ENCODE measurements at regions not wholly inside any gene's neighbourhood (a gene's known extent, or its start where the extent isn't known, plus 50 kb on each side); places are given as distances from the start of the nearest gene placed in this dataset.

DNA sequence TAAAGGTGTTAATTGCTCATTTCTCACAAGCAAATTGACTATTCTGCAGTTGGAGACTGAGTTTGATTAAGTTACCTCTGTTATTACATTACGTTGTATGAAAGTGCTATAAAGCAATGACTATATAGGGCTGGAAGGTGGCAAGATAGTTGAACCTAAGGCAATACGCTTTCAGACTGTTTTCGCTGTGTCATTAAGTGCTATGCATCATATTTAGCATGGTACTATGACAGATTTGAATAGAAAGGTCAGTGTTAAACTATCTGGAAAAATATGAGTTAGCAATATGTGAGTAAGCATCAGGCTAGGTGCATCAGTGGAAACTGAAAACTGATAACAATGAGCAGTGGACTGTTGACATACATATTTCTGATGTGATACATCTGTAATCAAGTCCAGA lies 206.0 kb upstream of the ARHGAP24 start:
- DNase-seq, result no peak

DNA sequence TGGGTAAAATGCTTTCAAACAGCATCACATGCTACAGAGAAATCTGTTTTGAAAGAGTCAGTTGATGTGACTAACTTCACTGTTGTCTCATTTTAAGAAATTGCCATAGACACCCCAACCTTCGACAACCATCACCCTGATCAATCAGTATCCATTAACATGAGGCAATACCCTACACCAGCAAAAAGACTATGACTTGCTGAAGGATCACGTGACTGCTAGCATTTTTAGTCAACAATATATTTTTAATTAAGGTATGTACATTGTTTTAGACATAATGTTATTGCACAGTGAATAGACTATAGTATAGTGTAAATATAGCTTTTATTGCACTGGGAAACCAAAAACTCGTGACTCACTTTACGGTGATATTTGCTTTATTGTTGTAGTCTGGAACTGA lies 200.0 kb upstream of the ARHGAP24 start:
- DNase-seq, result no peak

DNA sequence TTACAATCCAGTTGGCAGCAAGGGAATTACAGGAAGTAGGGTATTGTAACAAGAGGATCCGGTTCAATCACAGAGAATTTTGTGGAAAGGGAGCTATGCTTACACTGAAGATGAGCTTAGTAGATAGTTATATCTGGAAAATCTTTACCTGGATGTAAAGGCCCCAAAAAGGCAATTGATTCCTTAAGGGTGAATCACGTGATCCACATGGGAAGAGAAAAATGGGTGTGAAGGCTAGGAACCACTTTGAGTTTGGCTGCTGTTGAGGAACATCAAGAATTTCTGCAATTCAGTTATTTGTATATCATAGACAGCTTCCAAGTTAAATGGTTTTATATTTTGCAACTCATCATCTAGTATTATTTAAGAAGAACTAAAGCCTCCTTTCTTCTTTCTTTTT lies 194.0 kb upstream of the ARHGAP24 start:
- no peak for DNase-seq

DNA sequence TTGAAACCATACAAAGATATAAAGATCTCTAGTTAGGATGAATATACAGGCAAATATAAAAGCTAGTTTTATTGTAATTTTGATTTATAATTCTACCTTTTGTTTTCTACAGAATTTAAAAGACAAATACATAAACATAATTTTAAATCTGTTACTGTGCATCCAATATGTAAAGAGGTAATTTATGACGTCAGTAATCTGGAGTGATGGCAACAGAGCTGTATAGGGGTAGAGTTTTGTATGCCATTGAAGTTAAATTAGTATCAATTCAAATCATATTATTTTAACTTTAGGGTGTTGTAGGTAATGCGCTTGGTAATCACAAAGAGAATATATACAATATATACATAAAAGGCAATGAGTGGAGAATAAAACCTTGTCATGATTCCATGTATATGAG lies 183.7 kb upstream of the ARHGAP24 start:
- no peak for DNase-seq

DNA sequence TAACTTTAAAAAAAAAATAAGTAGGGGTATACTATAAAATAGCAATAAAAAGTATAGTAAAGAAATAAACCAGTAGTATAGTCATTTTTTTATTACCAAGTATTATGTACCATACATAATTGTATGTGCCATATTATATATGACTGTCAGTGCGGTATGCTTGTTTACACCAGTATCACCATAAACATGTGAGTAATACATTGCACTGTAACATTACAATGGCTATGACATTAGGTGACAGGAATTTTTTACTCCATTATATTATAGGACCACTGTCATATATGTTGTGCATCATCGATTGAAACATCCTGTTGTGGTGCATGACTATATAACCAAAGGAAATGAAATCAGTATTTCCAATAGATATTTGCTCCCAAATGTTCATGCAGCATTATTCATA lies 176.9 kb upstream of the ARHGAP24 start:
- no peak for DNase-seq

DNA sequence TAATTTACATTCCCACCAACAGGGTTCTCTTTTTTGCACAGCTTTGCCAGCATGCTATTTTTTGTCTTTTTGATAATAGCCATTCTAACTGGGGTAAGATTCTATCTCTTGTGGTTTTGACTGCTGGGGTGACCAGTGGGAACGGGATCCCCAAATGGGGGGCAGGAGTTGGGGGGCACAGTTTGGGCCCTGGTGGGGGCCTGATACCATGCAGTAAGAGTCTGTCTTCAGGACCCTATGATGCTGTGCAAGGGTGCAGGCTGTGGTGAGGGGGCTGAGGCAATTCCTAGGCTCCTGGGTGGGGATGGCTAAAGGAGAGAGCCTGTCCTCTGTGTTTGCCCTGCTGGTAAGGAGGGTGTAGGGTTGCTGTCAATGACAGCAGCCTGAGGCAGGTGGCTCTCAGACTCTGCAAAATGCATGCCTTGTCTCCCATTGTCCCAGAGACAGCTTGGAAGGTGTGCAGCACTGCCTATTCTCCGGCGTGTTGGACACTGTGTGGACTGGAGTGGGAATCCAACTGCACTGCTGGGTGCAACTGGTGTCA lies 172.7 kb upstream of the ARHGAP24 start:
- DNase-seq, result no peak

DNA sequence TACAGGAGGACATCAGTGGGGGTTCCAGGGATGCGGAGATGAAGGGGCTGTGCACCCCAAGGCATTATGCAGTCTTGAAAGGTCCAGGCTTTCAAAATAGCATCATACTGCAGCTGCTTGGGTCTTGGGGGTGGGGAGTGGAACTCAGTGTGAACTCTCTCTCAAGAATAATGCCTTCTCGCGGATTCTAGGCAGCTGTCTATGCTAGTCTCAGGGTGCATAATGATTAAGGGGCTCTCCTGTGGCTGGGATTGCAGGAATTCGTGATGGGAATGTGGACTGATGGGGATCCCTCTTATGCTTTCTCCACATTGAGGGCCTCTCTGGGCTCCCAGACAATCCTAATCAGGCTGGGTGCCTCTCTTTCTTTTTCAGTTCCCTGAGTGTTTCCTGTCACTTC lies 172.2 kb upstream of the ARHGAP24 start:
- no peak for DNase-seq

DNA sequence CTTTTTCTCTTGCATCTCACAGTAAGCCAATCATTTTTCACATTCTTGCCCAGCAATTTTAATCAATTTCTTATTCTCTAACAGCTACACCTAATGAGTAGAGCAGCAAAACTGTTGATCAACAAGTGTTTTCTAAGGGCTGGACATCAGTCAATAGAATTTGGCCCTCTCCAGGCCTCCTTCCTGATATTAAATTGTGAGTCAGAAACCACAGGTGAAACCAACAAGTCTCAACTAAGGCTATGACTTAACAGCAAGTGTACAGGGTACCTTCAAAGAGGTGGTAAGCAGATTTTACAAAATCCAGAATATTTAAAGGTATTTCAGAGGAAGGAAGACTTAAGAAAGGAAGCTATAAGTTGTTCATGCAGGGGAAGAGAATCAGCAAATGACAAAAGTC lies 156.5 kb upstream of the ARHGAP24 start:
- DNase-seq, result no peak

DNA sequence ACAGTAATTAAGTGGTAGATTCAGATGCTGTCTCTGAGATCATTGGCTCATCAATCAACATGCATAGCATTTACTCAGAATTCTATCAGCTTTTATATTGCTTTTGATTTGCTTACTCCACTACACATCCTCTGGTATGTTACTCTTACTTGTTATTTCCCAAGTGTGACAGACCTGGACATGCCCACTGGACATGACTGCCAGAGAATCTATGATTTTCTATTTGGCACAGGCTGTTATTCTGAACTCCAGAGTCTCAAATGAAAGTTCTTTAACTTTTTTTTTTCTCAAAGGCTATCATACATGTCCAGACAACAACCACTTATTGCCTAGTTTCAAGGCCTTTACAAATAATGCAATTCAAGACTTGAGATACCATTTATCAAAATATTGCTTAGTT lies 116.1 kb upstream of the ARHGAP24 start:
- no peak for DNase-seq

DNA sequence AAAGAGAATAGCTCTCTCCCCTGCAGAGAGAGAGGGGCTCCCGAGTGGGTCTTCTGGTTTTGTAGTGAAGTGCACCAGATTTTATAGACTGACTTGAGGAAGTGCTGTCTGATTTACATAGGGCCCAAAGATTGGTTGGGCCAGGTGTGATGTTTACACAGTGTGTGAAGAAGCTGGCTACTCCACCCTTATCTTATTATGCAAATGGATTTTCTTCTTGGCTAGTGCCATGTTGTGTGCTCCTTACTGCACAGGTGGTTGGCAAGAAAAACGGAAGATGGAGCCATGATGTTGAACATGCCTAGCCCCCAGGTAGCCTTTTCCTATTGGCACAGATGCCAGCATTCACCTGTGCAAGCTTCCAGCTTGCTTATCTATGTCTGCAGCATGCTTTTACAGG lies 112.4 kb upstream of the ARHGAP24 start:
- no peak for DNase-seq

DNA sequence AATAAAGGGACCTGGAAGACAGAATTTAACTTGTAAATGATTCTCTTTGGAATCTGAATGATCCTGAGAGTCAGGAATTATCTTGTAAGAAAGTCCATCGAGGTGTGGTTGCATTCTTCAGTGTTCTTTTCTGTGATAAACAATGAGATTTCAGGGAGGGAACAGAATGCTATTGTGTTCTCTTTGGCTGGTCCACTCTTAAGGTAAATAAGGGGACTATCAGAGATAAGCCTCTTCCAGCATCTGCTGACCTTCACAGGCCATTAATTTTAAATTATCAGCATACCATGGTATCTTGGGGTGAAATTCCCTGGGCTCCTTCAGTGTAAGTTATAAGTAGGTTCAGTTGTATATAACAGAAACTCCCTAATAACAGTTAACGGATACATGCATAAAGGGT lies 107.1 kb upstream of the ARHGAP24 start:
- DNase-seq, result no peak

DNA sequence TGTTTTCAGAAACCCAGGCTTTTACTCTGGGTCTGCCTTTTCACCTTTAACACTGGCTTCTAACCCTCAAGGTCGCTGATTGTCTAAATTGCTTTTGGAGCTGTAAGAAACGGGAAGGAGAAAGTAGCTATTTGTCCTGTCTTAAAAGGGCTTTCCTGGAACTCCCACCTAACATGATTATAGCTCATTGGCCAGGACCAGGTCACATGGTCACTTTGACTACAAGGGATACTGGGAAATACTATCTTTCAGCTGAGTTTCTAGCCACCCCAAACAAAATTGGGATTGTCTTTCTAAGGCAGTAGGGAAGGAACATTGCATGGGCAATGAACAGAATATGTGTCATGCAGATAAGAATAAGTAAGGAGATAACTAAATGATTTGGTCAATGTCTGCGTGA lies 106.7 kb upstream of the ARHGAP24 start:
- no peak for DNase-seq

DNA sequence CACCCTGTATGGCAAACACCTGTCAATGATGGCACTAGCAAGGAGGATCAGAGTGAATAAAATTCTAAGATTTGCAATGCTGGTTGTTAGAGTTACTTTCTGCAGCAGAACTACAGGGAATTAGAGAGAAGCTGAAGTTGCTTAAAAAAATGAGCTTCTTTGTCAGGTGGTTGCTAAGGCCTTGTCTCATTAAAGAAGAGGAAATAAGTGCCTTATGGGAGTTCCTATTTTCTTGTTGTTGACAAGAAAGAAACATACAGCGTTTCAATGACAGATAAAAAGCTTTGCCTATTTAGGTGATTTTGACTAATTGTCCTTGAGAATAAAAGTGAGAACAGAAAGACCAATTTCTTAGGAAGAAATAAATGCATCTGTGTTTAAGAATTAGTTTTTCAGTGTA lies 106.0 kb upstream of the ARHGAP24 start:
- no peak for DNase-seq

DNA sequence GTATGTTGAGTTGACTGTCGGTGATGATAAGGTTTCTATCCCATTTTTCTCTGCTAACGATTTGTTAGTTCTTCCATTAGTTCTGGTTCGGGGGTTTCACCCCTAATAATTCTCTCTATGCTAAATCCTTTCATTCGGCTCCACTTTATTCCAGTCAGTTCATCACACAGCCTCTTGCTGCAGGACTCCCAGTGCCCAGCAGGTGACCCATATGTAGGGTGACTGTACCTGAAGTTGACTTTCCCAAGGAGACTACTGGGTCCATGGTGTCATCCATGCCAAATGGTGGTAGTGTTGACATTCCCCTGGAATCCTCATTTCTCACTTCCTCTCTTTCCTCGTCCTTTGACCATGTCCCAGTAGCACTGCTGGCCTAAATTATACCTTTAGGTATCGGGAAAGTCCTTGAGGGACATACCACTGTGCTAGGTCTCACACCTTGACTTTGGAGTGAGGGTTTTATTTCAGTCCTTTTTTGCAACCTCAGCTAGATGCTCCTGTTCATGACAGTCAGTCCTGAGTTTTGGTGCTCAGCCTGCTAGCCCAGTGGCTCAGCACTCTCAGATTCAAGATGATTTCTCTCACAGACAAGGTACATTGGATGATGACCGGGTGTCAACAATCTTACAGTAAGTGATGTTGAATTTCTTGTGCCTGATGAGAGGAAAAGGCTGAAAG lies 105.1 kb upstream of the ARHGAP24 start:
- DNase-seq, result no peak

DNA sequence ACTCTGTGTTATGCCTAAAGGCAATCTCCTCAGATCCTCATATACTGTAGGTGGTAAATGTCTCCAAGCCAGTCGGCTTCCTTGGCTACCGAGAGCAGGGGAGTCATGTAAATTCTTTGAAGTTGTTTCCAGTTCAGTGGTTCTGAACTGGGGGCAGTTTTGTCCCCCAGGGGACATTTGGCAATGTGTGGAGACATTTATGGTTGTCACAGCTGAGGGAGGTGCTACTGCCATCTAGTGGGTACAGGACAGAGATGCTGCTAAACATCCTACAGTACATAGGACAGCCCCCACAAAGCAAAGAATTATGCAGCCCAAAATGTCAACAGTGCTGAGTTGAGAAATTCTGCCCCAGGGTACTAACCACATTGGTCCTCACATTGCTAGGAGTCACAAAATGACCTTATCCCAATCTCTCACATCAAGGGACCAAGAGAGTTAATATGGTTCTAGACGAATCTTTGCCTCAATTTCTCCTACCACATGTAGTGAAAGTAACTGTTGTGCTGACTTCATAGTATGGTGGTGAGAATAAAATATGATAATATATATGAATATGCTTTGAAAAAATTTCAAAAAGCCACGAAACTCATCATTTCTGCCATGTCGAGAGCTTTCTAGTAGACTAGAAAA lies 104.4 kb upstream of the ARHGAP24 start:
- no peak for DNase-seq

DNA sequence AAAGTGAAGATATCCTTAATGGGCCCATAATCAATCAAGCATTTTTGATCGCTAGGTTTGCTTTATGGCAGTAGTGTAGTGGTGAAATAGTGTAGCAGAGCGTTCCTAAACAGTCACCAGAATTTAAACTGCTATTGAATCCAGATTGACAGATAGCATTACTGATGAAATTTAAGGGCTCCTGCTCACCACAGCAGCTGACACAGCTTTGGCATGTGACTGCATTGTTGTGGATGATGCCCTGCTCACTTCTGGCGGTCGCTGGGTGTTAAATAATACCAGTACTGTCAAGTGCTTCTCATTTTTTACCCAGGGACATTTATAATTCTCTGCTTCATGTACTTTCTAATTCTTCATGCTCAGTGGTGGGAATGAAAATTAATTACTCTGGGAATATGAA lies 102.0 kb upstream of the ARHGAP24 start:
- DNase-seq, result no peak

DNA sequence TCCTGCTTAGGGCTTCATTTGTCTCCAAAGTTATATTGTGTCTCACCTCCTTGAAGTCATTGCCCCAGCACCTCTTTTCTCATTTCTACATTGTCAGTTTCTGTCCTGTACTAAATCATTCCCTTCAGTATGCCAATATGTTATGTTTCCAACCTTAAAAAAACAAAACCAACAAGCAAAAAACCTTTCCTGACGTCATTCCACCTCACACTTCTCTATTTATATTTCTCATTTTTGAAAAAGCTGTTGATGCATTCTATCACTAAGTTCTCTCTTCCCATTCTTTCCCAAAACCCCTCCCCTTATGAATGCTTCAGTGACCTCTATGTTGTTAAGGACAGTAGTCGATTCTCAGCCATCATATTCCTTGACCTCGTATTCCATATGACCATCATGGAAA lies 98.7 kb upstream of the ARHGAP24 start:
- DNase-seq, result no peak

DNA sequence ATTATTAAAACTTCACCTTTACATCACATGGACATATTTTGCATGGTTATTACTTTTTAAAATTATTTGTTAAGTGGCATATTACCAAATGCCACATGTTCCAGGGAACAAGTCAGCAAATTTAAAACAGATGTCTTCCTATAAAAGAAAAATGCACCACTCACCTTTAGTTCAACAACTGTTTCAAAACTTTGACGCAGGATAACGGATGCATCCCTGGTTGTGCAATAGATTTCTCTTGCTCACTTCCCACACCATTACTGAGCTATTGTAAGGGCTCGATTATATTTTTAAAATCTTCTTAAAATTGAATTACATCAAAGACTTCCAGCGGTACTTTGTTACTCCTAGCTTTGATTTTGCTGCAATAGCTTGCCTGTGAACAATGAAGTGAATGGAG lies 93.0 kb upstream of the ARHGAP24 start:
- DNase-seq, result no peak

DNA sequence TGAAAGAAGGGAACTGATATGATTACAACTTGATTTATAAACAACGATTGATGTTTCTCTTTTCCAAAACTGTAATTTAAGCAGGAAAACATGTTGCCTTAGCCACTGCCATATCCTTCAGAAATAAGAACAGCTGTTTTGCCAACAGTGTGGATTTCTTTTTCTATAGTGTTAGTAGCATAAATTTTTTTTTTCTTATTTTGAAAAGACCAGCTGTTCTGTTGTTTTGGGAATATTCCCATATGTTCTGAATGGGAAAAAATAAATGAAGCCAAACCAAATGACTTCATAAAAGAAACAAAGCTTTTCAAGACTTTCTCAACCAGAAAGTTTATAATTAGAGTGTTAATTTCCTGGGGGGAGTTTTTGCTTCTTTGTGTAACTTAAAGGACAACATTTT lies 83.9 kb upstream of the ARHGAP24 start:
- DNase-seq, result no peak

DNA sequence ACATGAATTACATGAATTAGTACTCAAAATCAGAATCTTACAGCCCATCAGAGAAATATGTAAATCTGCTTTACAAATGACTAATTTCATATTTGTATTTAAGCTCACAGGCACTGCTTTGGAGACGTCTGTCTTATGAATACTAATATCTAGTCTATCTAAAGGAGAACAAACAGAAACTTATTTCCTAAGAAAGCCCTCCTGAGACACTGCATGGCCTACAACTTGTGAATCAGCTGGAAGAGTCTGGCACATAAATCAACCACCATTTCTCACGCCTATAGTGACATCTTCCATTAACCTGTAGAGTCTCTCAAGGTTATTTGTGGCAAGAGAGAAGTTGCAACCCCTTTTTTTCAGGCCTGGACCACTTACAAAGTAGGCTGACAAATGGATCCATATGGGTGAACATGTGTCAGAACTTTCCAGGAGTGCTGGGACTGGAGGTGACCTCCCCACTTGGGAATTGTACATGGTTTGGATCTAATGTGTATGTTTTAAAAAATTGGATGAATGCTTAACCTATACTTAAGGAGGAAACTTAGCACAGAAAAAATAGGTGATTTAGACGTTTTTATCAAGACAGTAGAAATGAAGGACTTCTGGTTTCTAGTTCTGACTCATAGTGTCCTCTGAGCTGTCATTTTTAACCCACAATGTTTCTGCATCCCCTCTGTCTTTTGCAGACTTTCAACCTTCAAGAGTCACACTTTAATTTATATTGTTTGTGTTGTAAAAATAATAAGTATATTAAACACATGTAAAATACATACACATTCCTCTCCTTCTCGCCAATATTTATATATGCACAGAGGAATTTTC lies 83.2 kb upstream of the ARHGAP24 start:
- no peak for DNase-seq

DNA sequence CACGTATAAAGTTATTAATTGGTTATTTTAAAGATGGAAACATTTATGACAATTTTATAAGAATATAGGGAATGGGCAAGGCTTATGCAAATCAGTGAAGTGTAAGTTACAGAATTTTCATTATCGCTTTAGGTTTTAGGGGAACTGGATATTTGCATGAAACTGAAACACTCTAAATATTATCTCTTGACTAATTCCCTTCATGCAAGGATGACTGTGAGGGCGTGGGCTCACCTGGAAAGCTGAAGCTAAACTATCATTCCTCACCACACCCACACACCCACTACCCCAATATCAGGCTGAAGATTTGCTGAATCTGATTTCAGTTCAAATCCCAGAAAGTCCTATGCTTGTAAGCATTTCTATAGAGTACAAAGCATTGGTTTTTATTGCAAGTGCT lies 81.7 kb upstream of the ARHGAP24 start:
- no peak for DNase-seq

DNA sequence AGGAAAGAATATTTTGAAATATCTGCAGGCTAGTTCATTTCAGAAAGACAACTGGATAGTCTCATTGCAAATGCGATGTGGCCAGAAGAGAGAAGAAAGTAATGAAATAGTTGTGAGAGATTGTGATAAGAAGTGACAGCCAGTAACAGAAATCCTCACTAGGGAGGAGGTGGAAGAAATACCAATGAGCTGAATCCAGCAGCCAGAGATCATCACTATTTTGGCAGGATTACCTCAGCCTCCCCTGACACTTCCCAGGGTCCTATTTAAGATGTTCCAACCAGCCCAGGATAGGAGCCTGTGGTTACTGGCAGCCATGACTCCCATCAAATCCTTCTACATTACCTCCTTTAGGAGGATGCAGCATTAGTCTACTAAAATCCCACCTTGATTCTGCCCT lies 76.7 kb upstream of the ARHGAP24 start:
- no peak for DNase-seq

DNA sequence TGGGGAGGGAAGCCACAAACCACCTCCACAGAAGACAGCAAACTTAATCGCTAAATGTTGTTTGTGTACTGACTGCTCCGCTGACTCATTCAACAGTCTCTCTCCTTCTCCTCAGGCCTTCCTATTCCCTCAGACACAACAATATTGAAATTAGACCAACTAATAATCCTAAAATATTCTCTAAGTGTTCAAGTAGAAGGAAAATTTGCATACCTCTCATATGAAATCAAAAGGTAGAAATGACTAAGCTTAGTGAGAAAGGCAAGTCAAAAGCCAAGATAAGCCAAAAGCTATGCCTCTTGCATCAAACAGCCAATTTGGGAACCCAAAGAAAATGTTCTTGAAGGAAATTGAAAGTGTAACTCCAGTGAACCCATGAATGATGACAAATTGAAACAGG lies 75.7 kb upstream of the ARHGAP24 start:
- no peak for DNase-seq

DNA sequence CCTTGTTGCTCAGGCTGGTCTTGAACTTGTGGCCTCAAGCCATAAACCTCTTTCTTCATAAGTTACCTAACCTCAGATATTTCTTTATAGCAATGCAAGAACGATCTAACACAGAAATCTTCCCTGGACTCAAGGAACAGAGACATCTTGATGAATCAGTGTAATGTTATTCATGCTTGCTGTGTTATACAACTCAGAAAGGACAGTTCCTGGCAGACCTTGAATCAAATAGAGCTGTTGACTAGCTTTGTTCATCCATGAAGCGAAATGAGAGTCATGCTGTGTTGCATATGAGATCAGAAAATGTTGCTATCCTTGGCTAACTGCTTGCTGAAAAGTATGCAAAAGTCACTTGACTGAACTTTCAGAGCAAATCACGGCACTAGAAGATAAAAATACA lies 72.6 kb upstream of the ARHGAP24 start:
- no peak for DNase-seq
